ENCODE measurements at regions not wholly inside any gene's neighbourhood (a gene's known extent, or its start where the extent isn't known, plus 50 kb on each side); places are given as distances from the start of the nearest gene placed in this dataset.

DNA sequence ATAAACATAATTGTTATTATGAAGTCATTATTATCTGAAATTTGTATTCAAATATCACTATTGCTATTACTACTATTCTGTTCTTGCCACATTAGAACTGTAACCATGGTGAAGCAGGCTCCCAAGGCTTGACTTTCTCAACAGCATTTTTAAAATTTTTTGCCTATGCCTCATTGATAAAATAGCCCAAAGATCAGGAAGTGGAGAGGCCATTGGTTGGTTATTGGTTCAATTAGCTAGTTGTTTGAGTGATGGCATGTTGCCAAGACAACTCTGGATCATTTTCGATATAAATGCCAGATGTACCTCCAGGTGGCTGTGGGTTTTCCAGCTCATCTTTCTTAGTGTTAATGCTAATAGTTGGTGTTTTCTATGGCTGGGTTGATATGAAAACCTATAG, 513.5 kb downstream of the TRIB2 start:
- ChIA-PET POLR2A (ENCODE audit: low non-redundant PET) (no interaction called here), CTCF (interaction anchor here (0.6 kb wide), 1 partner anchor 25 kb away, joined by 3 read pairs; no protein-coding TSS in a partner anchor)
- no peak overlapping the region for H3K27ac ChIP-seq
- DNase-seq (ENCODE audit: low spot score) = no peak
- TF ChIP-seq, protein P1, sequence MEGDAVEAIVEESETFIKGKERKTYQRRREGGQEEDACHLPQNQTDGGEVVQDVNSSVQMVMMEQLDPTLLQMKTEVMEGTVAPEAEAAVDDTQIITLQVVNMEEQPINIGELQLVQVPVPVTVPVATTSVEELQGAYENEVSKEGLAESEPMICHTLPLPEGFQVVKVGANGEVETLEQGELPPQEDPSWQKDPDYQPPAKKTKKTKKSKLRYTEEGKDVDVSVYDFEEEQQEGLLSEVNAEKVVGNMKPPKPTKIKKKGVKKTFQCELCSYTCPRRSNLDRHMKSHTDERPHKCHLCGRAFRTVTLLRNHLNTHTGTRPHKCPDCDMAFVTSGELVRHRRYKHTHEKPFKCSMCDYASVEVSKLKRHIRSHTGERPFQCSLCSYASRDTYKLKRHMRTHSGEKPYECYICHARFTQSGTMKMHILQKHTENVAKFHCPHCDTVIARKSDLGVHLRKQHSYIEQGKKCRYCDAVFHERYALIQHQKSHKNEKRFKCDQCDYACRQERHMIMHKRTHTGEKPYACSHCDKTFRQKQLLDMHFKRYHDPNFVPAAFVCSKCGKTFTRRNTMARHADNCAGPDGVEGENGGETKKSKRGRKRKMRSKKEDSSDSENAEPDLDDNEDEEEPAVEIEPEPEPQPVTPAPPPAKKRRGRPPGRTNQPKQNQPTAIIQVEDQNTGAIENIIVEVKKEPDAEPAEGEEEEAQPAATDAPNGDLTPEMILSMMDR (conservative IDR thresholded peaks at IDR 0.05; ENCODE audit: low read depth) = no peak

DNA sequence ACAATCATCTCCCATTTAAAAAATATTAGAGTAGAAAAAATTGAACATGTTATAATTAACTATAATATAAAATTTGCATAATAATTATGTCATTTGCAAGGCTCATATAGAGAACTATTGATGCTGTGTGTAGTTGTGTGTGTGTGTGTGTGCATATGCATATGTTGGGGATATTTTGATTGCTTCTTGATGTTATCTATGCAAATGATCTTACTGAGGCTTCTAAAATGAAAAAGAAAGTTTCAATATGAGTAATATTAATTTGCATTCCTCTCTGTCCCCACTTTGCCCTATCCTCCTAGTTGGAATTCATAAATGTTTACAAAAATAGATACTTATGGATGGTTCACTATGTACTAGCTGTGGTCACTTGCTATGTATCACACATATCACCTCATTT, 523.3 kb downstream of the TRIB2 start:
- ChIA-PET CTCF (interaction anchor here (0.6 kb wide), 1 partner anchor 845 kb away, joined by 3 read pairs; no protein-coding TSS in a partner anchor), POLR2A (ENCODE audit: low non-redundant PET) (no interaction called here)
- no peak for DNase-seq (ENCODE audit: low spot score)
- TF ChIP-seq, protein P1 (conservative IDR thresholded peaks at IDR 0.05; ENCODE audit: low read depth) = no peak
- H3K27ac ChIP-seq = no peak overlapping the region

DNA sequence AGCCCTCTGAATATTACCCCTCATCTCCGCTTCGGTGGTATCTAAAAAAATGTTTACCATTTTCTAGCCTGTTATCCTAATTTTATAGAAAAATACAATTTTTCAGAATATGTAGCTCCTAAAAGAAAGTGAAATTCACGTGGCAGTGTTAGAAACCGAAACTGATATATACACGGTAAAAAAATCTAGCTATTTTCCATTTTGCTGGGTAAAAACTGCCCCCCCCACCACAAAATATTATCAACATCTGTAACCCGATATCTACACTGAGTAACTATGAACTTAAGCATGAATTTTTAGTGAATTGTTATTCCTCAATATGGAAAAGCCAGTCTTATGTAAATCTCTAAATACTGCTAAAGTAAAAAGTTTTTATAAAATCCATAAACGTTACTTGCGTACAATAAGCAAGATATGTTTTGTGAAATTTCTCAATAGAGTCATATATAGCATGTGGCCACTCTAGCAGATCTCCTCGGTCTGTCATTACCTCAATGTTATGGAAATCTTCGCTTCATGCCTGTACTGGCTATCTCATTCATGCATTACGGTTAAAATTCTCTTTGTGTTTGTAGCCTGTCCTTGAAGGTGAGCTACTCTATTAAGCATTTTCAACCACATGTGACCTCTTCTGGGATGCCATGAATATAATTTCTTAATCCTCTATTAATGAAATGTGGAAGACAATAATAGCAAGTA, 524.2 kb downstream of the TRIB2 start:
- ChIA-PET POLR2A (ENCODE audit: low non-redundant PET) (no interaction called here), CTCF (interaction anchor here (0.6 kb wide), 1 partner anchor 92 kb away, joined by 5 read pairs; no protein-coding TSS in a partner anchor)
- DNase-seq (ENCODE audit: low spot score) = no peak
- H3K27ac ChIP-seq = no peak overlapping the region
- TF ChIP-seq, protein P1 (conservative IDR thresholded peaks at IDR 0.05; ENCODE audit: low read depth) = no peak

DNA sequence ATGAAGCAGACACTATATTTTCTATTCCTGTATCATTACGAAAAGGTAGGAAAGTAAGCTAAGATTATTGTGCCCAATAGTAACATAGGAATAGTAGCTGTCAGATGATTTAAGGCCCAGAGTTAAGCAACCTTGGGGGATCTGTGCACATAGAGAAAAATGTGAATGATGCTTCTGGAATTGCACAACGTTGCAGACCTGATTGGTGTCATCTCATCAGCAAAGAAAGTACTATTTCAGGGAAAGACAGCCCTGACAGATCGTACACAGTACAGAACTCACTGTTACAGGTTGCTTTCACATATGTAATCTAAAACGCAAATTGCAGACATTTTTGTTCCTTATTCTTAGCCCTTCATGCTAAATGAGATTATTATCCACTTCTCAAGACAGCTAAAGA, 535.9 kb downstream of the TRIB2 start:
- TF ChIP-seq, protein P1 (conservative IDR thresholded peaks at IDR 0.05; ENCODE audit: low read depth) = no peak
- CTCF ChIA-PET = no interaction called here
- DNase-seq (ENCODE audit: low spot score) = no peak
- no peak overlapping the region for H3K27ac ChIP-seq
- POLR2A ChIA-PET (ENCODE audit: low non-redundant PET) = no interaction called here

DNA sequence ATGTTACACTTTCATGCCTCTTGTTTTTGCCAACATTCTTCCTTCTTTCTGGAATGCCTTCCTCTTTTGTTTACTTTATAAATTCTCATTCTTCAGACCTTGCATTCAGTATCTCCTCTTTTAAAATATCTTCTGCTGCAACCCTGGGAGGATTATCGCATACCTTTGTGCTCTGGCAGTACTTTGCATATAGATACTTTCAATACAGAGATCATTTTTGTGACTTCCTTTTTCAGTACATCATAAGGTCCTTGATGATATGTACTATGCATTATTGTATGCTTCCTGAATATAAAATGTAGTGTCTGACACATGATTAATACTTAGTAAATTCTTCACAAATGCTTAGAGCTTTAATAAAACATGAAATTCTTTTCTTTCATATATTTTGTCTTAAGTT, 538.7 kb downstream of the TRIB2 start:
- ChIA-PET POLR2A (ENCODE audit: low non-redundant PET) (no interaction called here), CTCF (interaction anchor here (0.7 kb wide), 1 partner anchor 25 kb away, joined by 3 read pairs; no protein-coding TSS in a partner anchor)
- no peak overlapping the region for H3K27ac ChIP-seq
- TF ChIP-seq, protein P1 (conservative IDR thresholded peaks at IDR 0.05; ENCODE audit: low read depth) = no peak
- DNase-seq (ENCODE audit: low spot score) = no peak

DNA sequence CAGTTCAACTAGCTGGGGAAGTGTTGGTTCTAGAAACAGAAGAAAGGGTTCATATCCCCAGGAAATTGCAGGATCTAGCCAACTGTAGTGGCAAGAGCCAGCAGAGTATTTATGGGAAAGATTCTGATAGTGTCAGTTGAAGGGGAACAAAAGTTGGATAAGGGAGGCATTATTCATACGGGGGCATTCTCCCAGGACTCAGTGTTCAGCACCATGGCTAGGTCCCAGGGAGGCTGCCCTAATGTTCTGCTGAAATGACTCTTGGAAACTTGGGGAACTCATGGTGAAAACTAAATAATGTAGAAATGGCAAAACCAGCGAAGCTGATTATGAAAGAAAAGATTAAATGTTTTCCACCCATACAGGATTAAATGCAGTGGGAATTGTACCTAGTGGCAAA, 543.7 kb downstream of the TRIB2 start:
- no peak for DNase-seq (ENCODE audit: low spot score)
- no peak overlapping the region for H3K27ac ChIP-seq
- TF ChIP-seq, protein P1 (conservative IDR thresholded peaks at IDR 0.05; ENCODE audit: low read depth) = no peak
- ChIA-PET CTCF (no interaction called here), POLR2A (ENCODE audit: low non-redundant PET) (interaction anchor here (0.6 kb wide), 1 partner anchor 10 kb away, joined by 3 read pairs; no protein-coding TSS in a partner anchor)

Data from RWPE1 (cell line).